Lower leg skin (tissue), 4 donors: ENCODE measurements at regions not wholly inside any gene's neighbourhood (a gene's known extent, or its start where the extent isn't known, plus 50 kb on each side); places are given as distances from the start of the nearest gene placed in this dataset.

Source experiments
- DNase-seq, 2 donors: peaks; one replicate each; pipeline ENCODE4 v3.0.0-alpha.2; 2019; ENCODE audit warnings: low spot score in 2 of 2
- H3K4me3 ChIP-seq: fragments of 200-600 bp; sonication (generic); 2 replicates; pipeline ENCODE4 v1.5.1; 2017; ENCODE audit warnings: mild to moderate bottlenecking, low read depth; ENCODE audit not compliant: poor library complexity, severe bottlenecking
- CTCF ChIP-seq, 3 donors: fragments of 450-650 bp; IDR thresholded peaks; one replicate each; pipeline ENCODE4 v1.5.1; 2016; ENCODE audit warnings: antibody characterized with exemption in 3 of 3, mild to moderate bottlenecking in 3 of 3, moderate library complexity in 2 of 3
- POLR2A ChIP-seq, 2 donors: fragments of 450-650 bp; IDR thresholded peaks; one replicate each; pipeline ENCODE4 v1.6.1; 2016 to 2017; ENCODE audit warnings: antibody characterized with exemption in 2 of 2, mild to moderate bottlenecking in 1 of 2, moderate library complexity in 1 of 2
- WGBS, 2 donors: methylation state at CpG; one replicate each; pipeline ENCODE4 v1.1.5; 2018; 5-methylcytosine and 5-hydroxymethylcytosine counted together
- intact Hi-C: fragments of 100-400 bp; cut with DNase I; formaldehyde crosslinking; loops from one replicate; pipeline ENCODE4 v1.15.0; 2023; ENCODE audit warnings: low total_unique reads

- TF ChIP-seq CTCF (IDR thresholded peaks at IDR 0.05) = no peak
- no peak for TF ChIP-seq POLR2A (IDR thresholded peaks at IDR 0.05)
- no peak for DNase-seq
- no peak overlapping the region for H3K4me3 ChIP-seq
- WGBS, 2 donors = 76 to 79% methylated on average over 1 of the region's 1 CpG
- intact Hi-C loops = no loop called here
Measured at GRCh38 chr4:104385713-104386112, 109.0 kb downstream of the CXXC4 start.

GRCh38 chr4:104382961-104383360 is 111.7 kb downstream of the CXXC4 start:
- WGBS, 2 donors = 75 to 87% methylated on average over 5 of the region's 5 CpGs
- TF ChIP-seq POLR2A (IDR thresholded peaks at IDR 0.05) (no peak), CTCF (IDR thresholded peaks at IDR 0.05) (no peak)
- H3K4me3 ChIP-seq = no peak overlapping the region
- intact Hi-C loops = no loop called here
- DNase-seq = no peak

GRCh38 chr4:104381729-104382128 is 113.0 kb downstream of the CXXC4 start:
- intact Hi-C loops = no loop called here
- 73 to 79% methylated on average over 1 of the region's 1 CpG for WGBS, 2 donors
- no peak for TF ChIP-seq CTCF (IDR thresholded peaks at IDR 0.05)
- TF ChIP-seq POLR2A (IDR thresholded peaks at IDR 0.05) = no peak
- H3K4me3 ChIP-seq = no peak overlapping the region
- DNase-seq = no peak

GRCh38 chr4:104365618-104366017 is 129.1 kb downstream of the CXXC4 start:
- no peak for DNase-seq
- intact Hi-C loops = no loop called here
- WGBS, 2 donors = 90 to 96% methylated on average over 2 of the region's 2 CpGs
- TF ChIP-seq CTCF (IDR thresholded peaks at IDR 0.05) (no peak), POLR2A (IDR thresholded peaks at IDR 0.05) (no peak)
- no peak overlapping the region for H3K4me3 ChIP-seq

GRCh38 chr4:104353481-104353880 is 141.2 kb downstream of the CXXC4 start:
- DNase-seq = no peak
- WGBS, 2 donors = 85 to 93% methylated on average over 3 of the region's 3 CpGs
- intact Hi-C loops = no loop called here
- no peak overlapping the region for H3K4me3 ChIP-seq
- TF ChIP-seq CTCF (IDR thresholded peaks at IDR 0.05) (no peak), POLR2A (IDR thresholded peaks at IDR 0.05) (no peak)

- intact Hi-C loops = no loop called here
- 83 to 85% methylated on average over 2 of the region's 2 CpGs for WGBS, 2 donors
- no peak for TF ChIP-seq CTCF (IDR thresholded peaks at IDR 0.05)
- TF ChIP-seq POLR2A (IDR thresholded peaks at IDR 0.05) = no peak
- no peak for DNase-seq
- H3K4me3 ChIP-seq = no peak overlapping the region
Measured at GRCh38 chr4:104352211-104352610, 142.5 kb downstream of the CXXC4 start.
